Stomach (tissue), 4 donors: ENCODE measurements at regions not wholly inside any gene's neighbourhood (a gene's known extent, or its start where the extent isn't known, plus 50 kb on each side); places are given as distances from the start of the nearest gene placed in this dataset.

Experiments used
- CTCF ChIP-seq, 7 experiments: fragments of 450-650 bp in 4 of 7; fragments of 200-600 bp in 3 of 7; sonication (generic) in 3 of 7; IDR thresholded peaks; one replicate each; pipeline ENCODE4 v1.5.1; 2016 to 2019; ENCODE audit warnings: antibody characterized with exemption in 7 of 7, control low read depth in 2 of 7, mild to moderate bottlenecking in 1 of 7
- EP300 ChIP-seq: sonication (generic); formaldehyde crosslinking; IDR thresholded peaks from one replicate; pipeline ENCODE4 v1.6.1; 2017; ENCODE audit warnings: antibody characterized with exemption
- POLR2A ChIP-seq, 4 donors: fragments of 450-650 bp; IDR thresholded peaks; one replicate each; pipeline ENCODE4 v1.6.1; 2016; ENCODE audit warnings: antibody characterized with exemption in 4 of 4, control low read depth in 2 of 4, mild to moderate bottlenecking in 1 of 4, moderate library complexity in 1 of 4

- TF ChIP-seq CTCF (IDR thresholded peaks at IDR 0.05) = no peak
- TF ChIP-seq EP300 = no peak
- TF ChIP-seq POLR2A (IDR thresholded peaks at IDR 0.05) = no peak
Observed at GRCh38 chrX:150213481-150214030, 149.6 kb upstream of the MAMLD1 start.
